HCT116 (cell line): ENCODE measurements at regions not wholly inside any gene's neighbourhood (a gene's known extent, or its start where the extent isn't known, plus 50 kb on each side); places are given as distances from the start of the nearest gene placed in this dataset.

Source experiments
- CTCF ChIP-seq, 3 experiments: fragments of 200-600 bp in 1 of 3; sonication (generic) in 1 of 3; IDR thresholded peaks in 2 of 3; conservative IDR thresholded peaks in 1 of 3; 2 replicates each; pipeline ENCODE4 v1.5.1; 2012 to 2017; ENCODE audit warnings: low read depth in 2 of 3, low read length in 2 of 3, antibody characterized with exemption in 1 of 3, borderline replicate concordance in 1 of 3, control low read depth in 1 of 3, mild to moderate bottlenecking in 1 of 3, mixed read lengths in 1 of 3, mixed run types in 1 of 3, moderate library complexity in 1 of 3; ENCODE audit not compliant: insufficient read depth in 1 of 3
- SP1 ChIP-seq: IDR thresholded peaks from 2 replicates; pipeline ENCODE4 v1.6.1; 2012; ENCODE audit warnings: low read depth

- TF ChIP-seq CTCF (IDR thresholded peaks at IDR 0.05 in 2 of 3, conservative IDR thresholded peaks at IDR 0.05 in 1 of 3; ENCODE audit: borderline replicate concordance in 1 of 3, insufficient read depth in 1 of 3, low read depth in 2 of 3, low read length in 2 of 3): no peak
- TF ChIP-seq SP1: no peak
Observed at GRCh38 chr6:85368631-85369030, 81.3 kb upstream of the NT5E start.
